ENCODE measurements at regions not wholly inside any gene's neighbourhood (a gene's known extent, or its start where the extent isn't known, plus 50 kb on each side); places are given as distances from the start of the nearest gene placed in this dataset.

GRCh38 chr1:65042467-65042866 lies 76.1 kb upstream of the JAK1 start:
- CTCF ChIA-PET, result no interaction called here
- Histone ChIP-seq H3K9me3 (ENCODE audit: control insufficient read depth, insufficient read depth, low read length) (no peaks in the 10 kb centered on the region), H3K27ac (ENCODE audit: low read depth, low read length) (no peak overlapping the region), H3K4me3 (ENCODE audit: low read depth, low read length) (no peak overlapping the region), H3K27me3 (ENCODE audit: control insufficient read depth, insufficient read depth, low read length) (peaks cover 3% of the 10 kb centered on the region)
- TF ChIP-seq CTCF (IDR thresholded peaks at IDR 0.05; ENCODE audit: low read depth, low read length), result no peak
- POLR2A ChIA-PET, result no interaction called here
- no peak for DNase-seq (ENCODE audit: low read depth, low spot score)

DNA sequence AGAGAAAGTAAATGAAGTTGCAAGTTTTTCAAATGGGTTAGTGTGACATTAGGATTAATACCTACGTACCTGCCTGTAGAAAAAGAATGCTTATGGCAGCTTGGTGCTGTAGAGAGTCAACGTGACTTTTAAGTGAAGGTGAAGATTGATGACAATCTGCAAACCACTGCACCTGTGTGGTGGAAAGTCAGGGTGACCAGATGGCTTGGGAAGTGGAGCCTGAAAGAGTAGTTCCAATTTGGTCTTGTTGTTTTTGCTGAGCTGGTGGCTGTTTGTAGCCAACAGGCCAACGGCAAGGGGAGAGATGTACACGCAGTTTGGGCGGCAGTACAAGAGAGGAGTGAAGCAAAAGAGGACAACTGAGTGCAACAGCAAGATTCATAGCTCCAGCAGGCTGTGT lies 78.1 kb upstream of the JAK1 start:
- POLR2A ChIA-PET, result no interaction called here
- no peak for TF ChIP-seq CTCF (IDR thresholded peaks at IDR 0.05; ENCODE audit: low read depth, low read length)
- Histone ChIP-seq H3K9me3 (ENCODE audit: control insufficient read depth, insufficient read depth, low read length) (no peaks in the 10 kb centered on the region), H3K4me3 (ENCODE audit: low read depth, low read length) (no peak overlapping the region), H3K27me3 (ENCODE audit: control insufficient read depth, insufficient read depth, low read length) (peaks cover 3% of the 10 kb centered on the region), H3K27ac (ENCODE audit: low read depth, low read length) (no peak overlapping the region)
- DNase-seq (ENCODE audit: low read depth, low spot score), result no peak
- CTCF ChIA-PET, result no interaction called here

- no peak overlapping the region for H3K4me3 ChIP-seq (ENCODE audit: low read depth, low read length)
- no peak overlapping the region for H3K27ac ChIP-seq (ENCODE audit: low read depth, low read length)
- TF ChIP-seq CTCF (IDR thresholded peaks at IDR 0.05; ENCODE audit: low read depth, low read length), result no peak
- CTCF ChIA-PET, result no interaction called here
- peaks cover 7% of the 10 kb centered on the region for H3K27me3 ChIP-seq (ENCODE audit: control insufficient read depth, insufficient read depth, low read length)
- DNase-seq (ENCODE audit: low read depth, low spot score), result no peak
- H3K9me3 ChIP-seq (ENCODE audit: control insufficient read depth, insufficient read depth, low read length), result no peaks in the 10 kb centered on the region
- POLR2A ChIA-PET, result no interaction called here
Observed at GRCh38 chr1:65045022-65045817, 78.9 kb upstream of the JAK1 start.

DNA sequence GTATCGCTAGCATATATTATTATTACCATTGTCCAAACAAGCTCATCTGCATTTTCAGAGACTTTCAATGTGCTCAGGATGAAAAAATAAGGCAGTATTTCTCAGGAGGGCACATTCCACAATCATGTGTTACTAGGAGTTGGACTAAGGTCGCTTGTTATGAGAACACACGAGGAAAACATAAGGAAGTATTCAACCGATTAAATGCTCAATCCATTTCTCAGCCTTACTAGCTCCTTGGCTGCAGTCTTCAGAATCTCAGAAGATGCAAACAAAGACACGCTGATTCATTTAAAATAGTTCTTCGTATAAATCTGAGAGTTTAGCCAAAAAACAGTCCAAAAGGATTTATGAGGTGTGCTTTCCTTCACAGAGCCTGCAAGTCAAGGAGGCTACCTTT lies 82.0 kb upstream of the JAK1 start:
- Histone ChIP-seq H3K27ac (ENCODE audit: low read depth, low read length) (no peak overlapping the region), H3K4me3 (ENCODE audit: low read depth, low read length) (no peak overlapping the region), H3K27me3 (ENCODE audit: control insufficient read depth, insufficient read depth, low read length) (peaks cover 7% of the 10 kb centered on the region), H3K9me3 (ENCODE audit: control insufficient read depth, insufficient read depth, low read length) (no peaks in the 10 kb centered on the region)
- no peak for DNase-seq (ENCODE audit: low read depth, low spot score)
- TF ChIP-seq CTCF (IDR thresholded peaks at IDR 0.05; ENCODE audit: low read depth, low read length), result no peak
- ChIA-PET CTCF (no interaction called here), POLR2A (no interaction called here)

DNA sequence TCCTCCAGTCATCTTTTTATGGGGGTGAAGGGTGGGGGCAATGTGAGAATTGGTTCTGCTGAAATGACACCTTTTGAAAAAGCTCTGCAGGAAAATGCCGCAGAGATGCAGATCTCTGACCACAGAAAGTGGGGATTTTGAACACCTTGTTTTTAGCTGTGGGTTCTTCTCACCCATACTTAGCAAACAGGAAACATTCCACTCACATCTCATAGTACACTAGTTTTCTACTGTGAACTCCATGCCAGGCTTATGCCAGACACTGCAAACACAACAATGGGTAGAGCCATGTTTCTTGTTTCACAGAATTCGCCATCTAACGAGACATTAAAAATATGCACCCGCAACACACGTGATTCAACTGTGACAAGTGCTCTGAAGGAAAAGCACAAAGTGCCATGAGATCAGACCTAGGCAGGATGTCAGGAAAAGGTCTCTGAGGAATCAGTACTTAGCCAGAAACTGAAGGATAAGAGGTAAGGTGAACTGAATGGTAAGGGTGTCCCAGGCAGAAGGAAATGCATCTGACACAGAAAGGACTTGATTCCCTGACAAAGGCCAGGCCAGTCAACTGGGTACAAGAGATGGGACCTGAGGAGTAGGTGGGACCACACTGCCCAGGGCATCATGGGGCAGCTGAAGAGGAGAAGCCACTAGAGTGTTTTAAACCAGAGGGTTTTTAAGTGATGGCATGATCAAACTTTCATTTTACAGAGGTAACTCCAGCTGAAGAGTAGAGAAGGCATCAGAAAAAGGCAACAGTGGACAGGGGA lies 83.8 kb upstream of the JAK1 start:
- Histone ChIP-seq H3K4me3 (ENCODE audit: low read depth, low read length) (no peak overlapping the region), H3K27ac (ENCODE audit: low read depth, low read length) (no peak overlapping the region), H3K9me3 (ENCODE audit: control insufficient read depth, insufficient read depth, low read length) (no peaks in the 10 kb centered on the region), H3K27me3 (ENCODE audit: control insufficient read depth, insufficient read depth, low read length) (peaks cover 7% of the 10 kb centered on the region)
- ChIA-PET POLR2A (no interaction called here), CTCF (interaction anchor here (0.7 kb wide), 1 partner anchor 14 kb away, joined by 3 read pairs; no protein-coding TSS in a partner anchor)
- DNase-seq (ENCODE audit: low read depth, low spot score), result no peak
- TF ChIP-seq CTCF (IDR thresholded peaks at IDR 0.05; ENCODE audit: low read depth, low read length), result no peak
